Panc1 (cell line): ENCODE measurements at regions not wholly inside any gene's neighbourhood (a gene's known extent, or its start where the extent isn't known, plus 50 kb on each side); places are given as distances from the start of the nearest gene placed in this dataset.

Experiments
- ATAC-seq: fragments of 200-7000 bp; cut with Tn5 transposase; 2 replicates; pipeline ENCODE4 v1.9.1; 2020; ENCODE audit warnings: mild to moderate bottlenecking, moderate library complexity
- BruUV-seq: library from RNA; stranded (reverse); fragments of 400-500 nt; replicated peaks from 2 replicates; lab custom pipeline; 2021; lab: Mats Ljungman, UMichigan
- CTCF ChIA-PET: fragments of 300-600 bp; sonication (Branson Sonifier 250); formaldehyde crosslinking; loops from one replicate; lab custom pipeline; 2022; ENCODE audit warnings: antibody characterized with exemption; lab: Charles Lee
- POLR2A ChIA-PET: fragments of 300-600 bp; sonication (Branson Sonifier 250); formaldehyde crosslinking; loops from one replicate; lab custom pipeline; 2022; ENCODE audit warnings: antibody characterized with exemption; lab: Charles Lee
- DNase-seq: peaks from one replicate; pipeline ENCODE4 v3.0.0-alpha.2; 2010; ENCODE audit warnings: low read depth, low spot score
- H3K27ac ChIP-seq: 2 replicates; pipeline ENCODE4 v1.5.1; 2011; ENCODE audit warnings: mild to moderate bottlenecking, low read length, inconsistent platforms
- H3K27me3 ChIP-seq: fragments of 200-500 bp; sonication (Bioruptor generic); 2 replicates; pipeline ENCODE4 v1.6.0; 2014; ENCODE audit warnings: low read length, inconsistent platforms; ENCODE audit not compliant: control insufficient read depth, insufficient read depth
- H3K36me3 ChIP-seq: fragments of 200-500 bp; sonication (Bioruptor generic); 2 replicates; pipeline ENCODE4 v1.5.1; 2014; ENCODE audit warnings: inconsistent platforms, mild to moderate bottlenecking, low read length, moderate library complexity; ENCODE audit not compliant: control insufficient read depth, insufficient read depth
- H3K4me1 ChIP-seq: 2 replicates; pipeline ENCODE4 v1.5.1; 2011; ENCODE audit warnings: inconsistent platforms, mild to moderate bottlenecking, low read length, moderate library complexity; ENCODE audit not compliant: control insufficient read depth, insufficient read depth
- H3K4me3 ChIP-seq, 2 experiments: 2 replicates each; pipeline ENCODE4 v1.5.1; 2011 to 2012; ENCODE audit warnings: low read depth in 2 of 2, low read length in 2 of 2, mild to moderate bottlenecking in 2 of 2, inconsistent platforms in 1 of 2, moderate library complexity in 1 of 2
- H3K9me3 ChIP-seq: fragments of 200-500 bp; sonication (Bioruptor generic); 2 replicates; pipeline ENCODE4 v1.5.1; 2014; ENCODE audit warnings: low read depth, mild to moderate bottlenecking, inconsistent platforms, low read length, moderate library complexity; ENCODE audit not compliant: control insufficient read depth, insufficient read depth
- CTCF ChIP-seq: fragments of 450-650 bp; IDR thresholded peaks from 2 replicates; pipeline ENCODE4 v1.5.1; 2017; ENCODE audit warnings: mild to moderate bottlenecking
- POLR2AphosphoS5 ChIP-seq: IDR thresholded peaks from 2 replicates; pipeline ENCODE4 v1.6.1; 2012; ENCODE audit warnings: mild to moderate bottlenecking, low read depth, low read length, moderate library complexity
- REST ChIP-seq, 2 experiments: IDR thresholded peaks; 2 replicates each; pipeline ENCODE4 v1.6.1; 2011 to 2012; ENCODE audit warnings: low read depth in 2 of 2, control low read depth in 1 of 2, low read length in 1 of 2, mild to moderate bottlenecking in 1 of 2, moderate library complexity in 1 of 2; ENCODE audit not compliant: insufficient read depth in 1 of 2
- SIN3A ChIP-seq: IDR thresholded peaks from 2 replicates; pipeline ENCODE4 v1.6.1; 2012; ENCODE audit warnings: low read depth, mild to moderate bottlenecking, low read length, moderate library complexity, borderline replicate concordance; ENCODE audit not compliant: insufficient read depth
- TCF7L2 ChIP-seq: IDR thresholded peaks from 2 replicates; pipeline ENCODE4 v1.6.1; 2011; ENCODE audit warnings: mild to moderate bottlenecking, low read depth, low read length, inconsistent platforms
- in situ Hi-C: cut with HindIII; loops from 2 replicates; pipeline ENCODE4 v1.10.0; 2016; ENCODE audit warnings: low sequenced_read_pairs, low pct_unique_long_range_greater_than_20kb
- intact Hi-C: fragments of 100-400 bp; cut with micrococcal nuclease; formaldehyde crosslinking; loops from one replicate; pipeline ENCODE4 v1.10.0; 2022; ENCODE audit not compliant: unreplicated experiment

- ChIA-PET POLR2A (no interaction called here), CTCF (no interaction called here)
- Histone ChIP-seq H3K4me3 (no peak overlapping the region), H3K9me3 (no peaks in the 10 kb centered on the region), H3K27me3 (no peaks in the 10 kb centered on the region), H3K36me3 (no peaks in the 10 kb centered on the region), H3K27ac (no peak overlapping the region), H3K4me1 (no peaks in the 10 kb centered on the region)
- in situ Hi-C loops = no loop called here
- no TSS peak for BruUV-seq
- no peak for TF ChIP-seq CTCF
- TF ChIP-seq REST (IDR thresholded peaks at IDR 0.05; ENCODE audit: insufficient read depth in 1 of 2, low read depth in 2 of 2, low read length in 1 of 2) = no peak
- TF ChIP-seq POLR2AphosphoS5 = no peak
- no peak for ATAC-seq
- intact Hi-C loops = no loop called here
- no peak for DNase-seq
Measured at GRCh38 chr1:56220021-56220420, 359.3 kb downstream of the PLPP3 start.

- no peak overlapping the region for H3K4me3 ChIP-seq
- no peak for TF ChIP-seq POLR2AphosphoS5
- TF ChIP-seq REST (IDR thresholded peaks at IDR 0.05; ENCODE audit: insufficient read depth in 1 of 2, low read depth in 2 of 2, low read length in 1 of 2) = no peak
- TF ChIP-seq TCF7L2 = no peak
- no peak for TF ChIP-seq SIN3A
- no peak for TF ChIP-seq CTCF
- no peaks in the 10 kb centered on the region for H3K27me3 ChIP-seq
- H3K4me1 ChIP-seq = no peaks in the 10 kb centered on the region
- intact Hi-C loops (no loop called here), in situ Hi-C loops (no loop called here)
- DNase-seq = no peak
- no peak for ATAC-seq
- H3K27ac ChIP-seq = no peak overlapping the region
- ChIA-PET POLR2A (no interaction called here), CTCF (no interaction called here)
- H3K9me3 ChIP-seq = no peaks in the 10 kb centered on the region
- H3K36me3 ChIP-seq = no peaks in the 10 kb centered on the region
- BruUV-seq = no TSS peak
Measured at GRCh38 chr1:56218023-56218422, 361.3 kb downstream of the PLPP3 start.
